AG09309 (cell line): ENCODE measurements at regions not wholly inside any gene's neighbourhood (a gene's known extent, or its start where the extent isn't known, plus 50 kb on each side); places are given as distances from the start of the nearest gene placed in this dataset.

Experiments
- DNase-seq: peaks from one replicate; pipeline ENCODE4 v3.0.0-alpha.2; 2010; ENCODE audit warnings: low read depth
- H3K4me3 ChIP-seq: 2 replicates; pipeline ENCODE4 v1.5.1; 2011; ENCODE audit warnings: mild to moderate bottlenecking, low read depth, low read length, moderate library complexity; ENCODE audit not compliant: control insufficient read depth
- TF ChIP-seq, protein P1 (sequence below): IDR thresholded peaks from 2 replicates; pipeline ENCODE4 v1.5.1; 2011; ENCODE audit warnings: mild to moderate bottlenecking, low read depth, low read length, inconsistent platforms; ENCODE audit not compliant: insufficient read depth, control insufficient read depth; ENCODE audit errors: missing control alignments

DNA sequence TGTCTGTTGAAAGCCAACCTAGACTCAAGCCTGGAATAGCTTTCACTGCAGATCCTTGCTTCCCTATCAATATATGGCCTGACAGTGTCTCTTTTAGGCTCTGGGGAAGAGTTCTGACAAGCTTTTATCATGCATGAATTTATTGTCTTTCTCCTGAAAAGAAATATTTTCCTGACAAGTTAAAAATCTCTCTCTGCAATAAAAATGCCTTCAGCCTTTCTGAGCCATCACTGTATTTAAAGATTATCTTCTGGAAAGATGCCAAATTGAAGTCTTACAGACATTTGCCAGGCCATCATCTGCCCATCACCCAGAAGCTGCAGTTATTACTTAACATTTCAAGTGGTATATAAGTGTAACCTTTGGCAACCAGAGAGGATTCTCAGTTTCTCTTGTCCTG is 88.1 kb upstream of the HTR1A start:
- H3K4me3 ChIP-seq = no peak overlapping the region
- TF ChIP-seq, protein P1, sequence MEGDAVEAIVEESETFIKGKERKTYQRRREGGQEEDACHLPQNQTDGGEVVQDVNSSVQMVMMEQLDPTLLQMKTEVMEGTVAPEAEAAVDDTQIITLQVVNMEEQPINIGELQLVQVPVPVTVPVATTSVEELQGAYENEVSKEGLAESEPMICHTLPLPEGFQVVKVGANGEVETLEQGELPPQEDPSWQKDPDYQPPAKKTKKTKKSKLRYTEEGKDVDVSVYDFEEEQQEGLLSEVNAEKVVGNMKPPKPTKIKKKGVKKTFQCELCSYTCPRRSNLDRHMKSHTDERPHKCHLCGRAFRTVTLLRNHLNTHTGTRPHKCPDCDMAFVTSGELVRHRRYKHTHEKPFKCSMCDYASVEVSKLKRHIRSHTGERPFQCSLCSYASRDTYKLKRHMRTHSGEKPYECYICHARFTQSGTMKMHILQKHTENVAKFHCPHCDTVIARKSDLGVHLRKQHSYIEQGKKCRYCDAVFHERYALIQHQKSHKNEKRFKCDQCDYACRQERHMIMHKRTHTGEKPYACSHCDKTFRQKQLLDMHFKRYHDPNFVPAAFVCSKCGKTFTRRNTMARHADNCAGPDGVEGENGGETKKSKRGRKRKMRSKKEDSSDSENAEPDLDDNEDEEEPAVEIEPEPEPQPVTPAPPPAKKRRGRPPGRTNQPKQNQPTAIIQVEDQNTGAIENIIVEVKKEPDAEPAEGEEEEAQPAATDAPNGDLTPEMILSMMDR = no peak
- no peak for DNase-seq

DNA sequence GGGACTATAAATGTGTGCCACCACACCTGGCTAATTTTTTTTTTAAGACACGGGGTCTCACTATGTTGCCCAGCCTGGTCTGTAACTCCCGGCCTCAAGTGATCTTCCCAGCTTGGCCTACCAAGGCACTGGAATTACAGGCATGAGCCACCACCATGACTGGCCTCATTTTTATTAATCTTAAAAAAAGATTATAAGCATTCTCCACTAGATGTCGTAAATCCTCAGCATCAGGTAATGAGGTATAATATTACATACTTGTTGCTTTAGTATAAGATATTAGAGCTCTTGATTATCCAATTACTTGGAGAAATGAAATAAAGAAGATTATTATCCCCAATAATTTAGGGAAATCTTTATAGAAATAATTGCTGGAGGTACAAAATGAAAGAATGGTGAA is 78.2 kb upstream of the HTR1A start:
- TF ChIP-seq, protein P1 = no peak
- H3K4me3 ChIP-seq = no peak overlapping the region
- DNase-seq = no peak

DNA sequence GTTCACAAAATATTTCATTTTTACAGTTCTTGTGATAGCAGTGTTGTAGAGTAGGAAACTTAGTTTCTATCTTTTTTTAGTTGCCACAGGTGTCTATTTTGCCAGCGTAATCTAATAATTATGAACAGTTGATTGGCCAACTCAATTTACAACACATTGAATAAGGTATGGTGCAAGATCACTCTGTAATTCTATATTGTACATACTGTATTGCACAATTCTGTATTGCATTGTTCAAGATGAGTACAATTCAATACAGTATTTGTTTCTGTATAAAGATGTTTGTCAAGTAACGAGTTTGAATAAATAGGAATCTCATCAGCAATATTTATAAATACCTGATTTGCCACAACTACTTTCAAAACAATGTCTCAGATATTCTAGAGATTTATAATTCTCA is 64.2 kb upstream of the HTR1A start:
- TF ChIP-seq, protein P1 = no peak
- no peak for DNase-seq
- no peak overlapping the region for H3K4me3 ChIP-seq

DNA sequence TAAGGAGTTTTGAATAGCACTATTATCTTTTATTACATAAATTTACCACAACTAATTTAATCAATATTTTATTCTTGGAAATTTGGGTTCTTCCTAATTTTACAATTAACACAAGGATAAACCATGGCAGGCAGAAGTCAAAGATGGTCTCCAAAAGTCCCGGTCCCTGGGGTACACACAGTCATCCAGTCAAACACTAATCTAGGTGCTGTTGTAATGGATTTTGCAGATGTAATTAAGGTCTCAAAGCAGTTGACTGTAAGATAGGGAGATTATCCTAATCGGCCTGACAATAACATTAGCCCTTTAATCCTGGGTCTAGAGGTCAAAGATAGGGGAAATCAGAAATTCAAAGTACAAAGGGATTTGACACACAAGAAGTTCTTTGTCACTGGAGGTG is 57.5 kb upstream of the HTR1A start:
- TF ChIP-seq, protein P1 = no peak
- H3K4me3 ChIP-seq = no peak overlapping the region
- DNase-seq = no peak

DNA sequence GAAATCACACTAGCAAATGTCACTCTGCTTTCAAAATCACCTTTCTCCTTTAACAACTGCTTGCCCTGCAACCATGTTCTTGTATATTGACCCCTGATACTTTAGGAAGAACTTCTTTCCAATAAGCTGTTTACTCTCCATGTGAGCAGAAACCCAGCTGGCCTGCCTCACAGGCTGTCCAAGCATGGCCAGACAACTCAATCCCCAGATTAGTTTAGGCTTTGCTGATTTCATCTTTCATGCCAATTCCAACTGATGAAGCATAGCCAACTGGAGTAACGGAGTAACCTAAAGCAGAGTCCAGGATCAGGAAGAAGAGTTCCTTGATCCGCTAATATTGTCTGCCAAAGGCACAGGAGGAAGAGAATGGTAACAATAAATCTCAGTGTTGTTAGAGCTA is 56.7 kb upstream of the HTR1A start:
- TF ChIP-seq, protein P1 = no peak
- no peak for DNase-seq
- H3K4me3 ChIP-seq = no peak overlapping the region

DNA sequence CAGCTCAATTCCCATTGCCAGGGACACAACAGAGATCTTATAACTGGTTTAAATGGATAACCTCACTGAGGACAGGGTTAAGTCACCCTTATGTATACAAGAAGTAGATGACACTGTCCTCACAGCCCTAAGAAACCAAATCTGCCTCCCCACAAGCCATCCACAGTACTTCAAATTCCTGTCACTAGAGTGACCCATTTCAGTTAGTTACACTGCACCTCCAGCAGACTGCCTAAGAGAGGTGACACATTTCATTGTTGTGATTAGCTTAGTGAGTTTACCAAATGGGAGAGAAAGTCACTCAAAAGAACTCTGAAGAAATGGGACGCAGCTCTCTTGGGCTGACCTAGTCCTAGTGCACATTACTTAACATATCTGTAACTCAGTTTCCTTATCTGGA is 53.6 kb upstream of the HTR1A start:
- TF ChIP-seq, protein P1 = no peak
- DNase-seq = no peak
- no peak overlapping the region for H3K4me3 ChIP-seq
